Stimulated activated CD4-positive, alpha-beta T cell treated with anti-CD3 and anti-CD28 coated beads, Interleukin-2, amount 100 ng/mL, for 4 hours (primary cell): ENCODE measurements at regions not wholly inside any gene's neighbourhood (a gene's known extent, or its start where the extent isn't known, plus 50 kb on each side); places are given as distances from the start of the nearest gene placed in this dataset.
"Not testable (repeated sequence)": the region's sequence is repeated elsewhere in the genome, so short reads cannot be mapped to it uniquely, and the experiment has no call there.

Experiments
- DNase-seq: peaks from one replicate; pipeline ENCODE4 v3.0.0-alpha.2; 2020; ENCODE audit warnings: low read depth

DNA sequence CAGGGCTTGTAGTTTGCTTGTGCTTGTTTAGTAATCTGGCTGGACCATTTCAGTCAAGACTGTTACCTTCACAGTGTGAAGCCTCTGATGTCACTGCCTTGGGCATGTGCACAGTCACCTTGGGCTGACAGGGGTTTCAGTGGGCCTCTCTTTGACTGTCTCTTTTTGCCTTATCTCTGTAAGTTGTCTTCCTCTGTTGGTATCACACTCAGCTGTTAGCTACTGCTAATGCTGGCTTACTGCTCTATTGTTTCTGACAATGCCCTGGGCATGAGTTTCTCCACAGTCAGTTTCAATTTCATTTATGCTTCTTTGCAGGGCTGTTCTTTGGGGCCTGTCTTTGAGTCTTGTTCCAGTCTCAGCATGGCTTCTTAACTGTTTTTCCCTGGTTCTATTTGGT, 201.9 kb upstream of the SHH start:
- no peak for DNase-seq

DNA sequence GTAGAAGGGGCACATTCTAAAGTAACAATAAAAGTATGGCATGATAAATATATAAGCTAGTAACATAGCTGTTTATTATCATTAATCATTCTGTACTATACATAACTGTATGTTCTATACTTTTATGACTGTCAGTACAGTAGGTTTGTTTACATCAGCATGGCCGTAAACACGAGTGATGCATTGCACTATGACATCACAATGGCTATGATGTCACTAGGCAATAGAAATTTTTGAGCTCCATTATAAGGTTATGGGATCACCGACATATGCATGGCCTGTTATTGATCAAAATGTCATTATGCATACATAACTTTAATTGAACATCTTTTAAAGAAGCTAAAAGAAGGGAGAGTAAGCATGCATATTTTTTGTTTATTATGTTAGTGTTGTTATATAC, 200.1 kb upstream of the SHH start:
- no peak for DNase-seq

DNA sequence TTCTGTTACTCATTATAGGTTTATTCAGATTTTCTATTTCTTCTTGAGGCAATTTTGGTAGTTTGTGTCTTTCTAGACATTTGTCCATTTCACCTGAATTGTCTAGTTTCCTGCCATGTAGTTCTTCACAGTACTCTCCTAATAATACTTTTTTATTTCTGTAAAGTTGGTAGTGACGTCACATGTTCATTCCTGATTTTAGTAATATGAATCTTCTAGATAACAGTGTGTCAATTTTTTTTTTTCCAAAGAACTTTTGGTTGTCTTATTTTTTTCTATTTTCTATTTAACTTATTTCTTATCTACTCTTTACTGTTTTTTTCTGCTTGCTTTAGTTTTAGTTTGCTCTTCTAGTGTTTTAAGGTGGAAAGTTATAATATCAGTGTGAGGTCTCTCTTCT, 197.3 kb upstream of the SHH start:
- DNase-seq: no peak

DNA sequence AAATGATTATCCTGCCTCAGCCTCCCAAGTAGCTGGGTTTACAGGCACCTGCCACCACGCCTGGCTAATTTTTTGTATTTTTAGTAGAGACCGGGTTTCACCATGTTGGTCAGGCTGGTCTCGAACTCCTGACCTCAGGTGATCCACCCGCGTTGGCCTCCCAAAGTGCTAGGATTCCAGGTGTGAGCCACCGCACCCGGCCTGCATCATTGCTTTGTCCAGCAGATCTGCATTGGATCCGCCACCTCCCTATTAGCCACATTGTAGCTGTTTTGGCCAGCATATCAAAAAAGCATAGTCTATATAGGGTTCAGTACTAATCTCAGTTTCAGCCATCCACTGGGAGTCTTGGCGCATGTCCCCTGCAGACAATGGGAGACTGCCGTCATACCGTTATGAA, 194.6 kb upstream of the SHH start:
- DNase-seq: not testable (repeated sequence)

DNA sequence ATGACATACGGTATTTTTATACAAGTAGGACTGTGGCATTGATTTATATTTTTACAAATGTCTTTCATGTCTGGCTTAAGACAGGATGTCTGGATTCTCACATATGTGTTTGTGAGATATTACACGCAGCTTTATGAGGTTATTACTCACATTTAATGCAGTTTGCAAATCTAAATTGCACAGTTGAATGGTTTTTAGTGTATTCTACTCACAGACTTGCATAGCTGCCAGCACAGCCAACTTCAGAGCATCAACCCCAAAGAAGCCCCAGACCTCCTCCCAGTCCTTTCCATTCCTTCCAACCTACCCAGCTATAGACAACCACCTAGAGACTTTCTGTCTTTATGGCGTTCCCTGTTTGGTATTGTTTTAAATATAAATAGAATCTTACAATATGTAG, 193.8 kb upstream of the SHH start:
- no peak for DNase-seq

DNA sequence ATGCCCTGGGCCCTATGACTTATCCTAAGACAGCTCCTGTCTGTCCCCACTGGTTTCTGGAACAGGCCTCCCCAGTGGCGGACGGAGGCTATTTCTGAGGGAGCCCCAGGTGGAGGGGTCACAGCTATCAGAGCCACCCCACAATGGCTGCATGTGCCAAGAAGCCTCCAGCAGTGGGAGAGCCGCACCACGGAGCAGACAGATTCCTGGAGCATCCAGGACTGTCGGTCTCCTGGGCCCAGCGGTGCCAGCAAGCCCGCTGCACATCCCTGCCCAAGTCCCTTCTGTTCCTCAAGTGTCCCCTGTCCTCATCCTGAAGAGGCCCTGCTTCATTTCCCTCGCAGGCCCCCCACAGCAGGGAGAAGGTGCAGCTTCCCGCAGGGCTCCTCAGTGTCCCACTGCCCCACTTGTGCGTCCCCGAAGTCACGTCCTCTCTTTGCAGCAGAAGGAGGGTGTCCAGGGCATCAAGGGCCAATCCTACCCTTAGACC, 193.0 kb upstream of the SHH start:
- DNase-seq: no peak

DNA sequence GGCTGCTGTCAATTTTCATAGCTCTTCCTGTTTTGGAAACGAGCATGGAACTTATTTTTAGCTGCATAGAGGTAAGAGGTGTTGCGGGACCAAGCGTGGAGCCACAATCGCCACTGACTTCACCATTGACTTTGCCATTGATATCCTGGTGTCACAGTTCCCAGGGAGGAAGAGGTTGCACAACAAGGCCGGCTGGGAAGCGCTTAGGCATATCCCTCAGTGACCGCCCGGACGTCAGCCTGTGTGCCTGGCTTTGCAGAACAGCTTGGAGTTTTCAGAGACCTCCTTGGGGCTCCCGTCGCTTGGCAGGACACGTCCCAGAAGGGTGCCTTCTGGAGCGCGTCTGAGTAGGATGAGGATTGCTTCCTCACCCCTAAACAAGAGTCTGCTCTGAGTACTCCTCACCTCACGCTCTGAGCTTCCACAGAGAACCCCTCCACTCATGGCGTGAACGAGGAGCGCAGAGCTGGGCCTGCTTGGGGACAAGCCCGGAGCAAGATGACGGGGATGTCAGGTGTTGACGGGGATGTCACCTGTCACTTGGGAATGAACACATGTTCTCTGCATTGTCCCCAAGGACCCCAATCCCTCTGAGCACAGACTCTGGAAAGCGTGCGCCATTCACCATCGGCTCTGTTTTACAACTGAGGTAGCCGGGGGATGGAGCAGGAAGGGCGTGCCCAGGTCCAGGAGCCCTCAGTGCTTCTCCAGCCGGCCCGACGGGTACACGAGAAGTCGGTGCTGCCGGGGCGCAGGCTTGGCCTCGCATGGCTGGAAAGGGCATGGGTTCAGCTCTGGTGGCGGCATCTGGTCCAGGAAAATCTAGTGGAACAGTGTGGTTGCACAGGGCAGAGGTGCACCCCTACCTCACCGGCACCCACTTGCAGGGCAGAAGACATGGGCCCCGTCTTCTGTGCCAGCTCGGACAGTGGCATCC, 192.3 kb upstream of the SHH start:
- no peak for DNase-seq

DNA sequence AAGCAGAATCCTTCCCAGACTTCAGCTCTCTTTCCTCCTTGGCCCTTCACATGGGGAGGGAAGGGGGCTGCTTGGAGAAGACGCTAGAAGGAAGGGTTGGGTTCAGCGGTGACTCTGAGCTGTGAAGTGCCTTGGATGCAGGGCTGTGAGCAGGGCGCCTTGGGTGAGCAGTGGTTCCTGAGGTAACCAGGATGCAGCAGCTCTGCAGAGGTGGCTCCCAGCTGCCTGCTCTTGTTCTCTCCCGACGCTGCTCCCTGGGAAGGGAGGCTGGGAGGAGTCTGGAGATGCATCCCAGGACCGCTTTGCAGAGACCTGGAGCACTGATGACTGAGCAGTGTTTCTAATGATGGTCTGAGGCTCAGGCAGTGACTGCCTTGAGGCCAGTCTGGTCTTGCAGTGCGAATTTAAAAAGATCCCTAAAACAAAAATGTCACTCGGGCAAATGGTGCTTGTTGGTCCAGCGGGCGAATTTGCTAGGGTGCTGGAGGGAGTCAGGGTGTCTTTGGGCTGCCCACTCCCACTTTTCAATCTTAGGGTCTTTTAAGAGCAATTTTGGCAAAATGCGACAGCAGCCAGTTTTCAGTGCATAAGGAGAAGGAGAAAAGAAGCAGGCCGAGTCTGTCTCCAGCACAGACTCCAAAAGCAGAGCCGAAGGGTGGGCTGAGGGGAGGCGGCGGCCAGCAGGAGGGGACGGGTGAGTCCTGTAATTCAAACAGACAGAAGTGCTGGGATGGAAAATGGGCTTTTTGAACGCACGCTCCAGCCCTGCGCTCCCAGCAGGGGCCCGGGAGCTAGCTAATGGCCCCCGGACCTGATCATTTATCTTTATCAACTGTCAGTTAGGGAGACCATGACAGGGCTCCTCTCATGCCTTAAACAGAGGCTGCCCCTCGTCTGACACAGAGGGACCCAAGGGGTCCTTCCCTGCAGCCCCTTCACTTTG, 191.2 kb upstream of the SHH start:
- DNase-seq: no peak

DNA sequence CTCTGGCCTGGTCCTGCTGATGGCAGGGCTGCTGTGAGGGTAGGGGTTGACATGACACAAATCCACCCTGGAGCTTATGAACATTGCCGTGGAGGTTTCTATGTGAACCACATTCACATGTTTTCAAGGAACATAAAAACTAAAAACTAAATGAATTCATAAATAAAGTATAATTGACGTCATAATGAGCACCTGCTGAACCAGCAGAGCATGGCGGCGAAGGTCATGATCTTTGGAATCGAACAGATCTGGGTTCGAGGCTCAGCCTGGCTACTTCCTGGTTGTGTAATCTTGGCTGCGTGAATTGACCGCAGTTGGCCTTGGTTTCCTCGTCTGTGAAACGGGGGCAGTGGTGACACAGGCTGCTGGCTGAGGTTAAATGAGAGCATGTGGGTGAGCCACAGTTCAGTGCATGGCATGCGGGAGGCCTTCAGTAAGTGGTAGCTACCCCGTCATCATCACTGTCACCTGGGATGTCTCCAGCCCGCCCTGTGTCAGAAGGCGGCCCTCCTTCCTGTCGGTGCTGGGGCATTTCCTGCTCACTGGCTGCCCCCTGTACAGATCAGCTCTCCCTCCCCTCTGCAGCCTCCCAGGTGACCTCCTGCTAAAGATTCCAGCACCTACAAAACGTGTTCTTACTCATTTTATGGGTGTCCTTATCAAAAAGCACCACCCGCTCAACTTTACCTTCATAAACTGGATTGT, 190.3 kb upstream of the SHH start:
- no peak for DNase-seq

DNA sequence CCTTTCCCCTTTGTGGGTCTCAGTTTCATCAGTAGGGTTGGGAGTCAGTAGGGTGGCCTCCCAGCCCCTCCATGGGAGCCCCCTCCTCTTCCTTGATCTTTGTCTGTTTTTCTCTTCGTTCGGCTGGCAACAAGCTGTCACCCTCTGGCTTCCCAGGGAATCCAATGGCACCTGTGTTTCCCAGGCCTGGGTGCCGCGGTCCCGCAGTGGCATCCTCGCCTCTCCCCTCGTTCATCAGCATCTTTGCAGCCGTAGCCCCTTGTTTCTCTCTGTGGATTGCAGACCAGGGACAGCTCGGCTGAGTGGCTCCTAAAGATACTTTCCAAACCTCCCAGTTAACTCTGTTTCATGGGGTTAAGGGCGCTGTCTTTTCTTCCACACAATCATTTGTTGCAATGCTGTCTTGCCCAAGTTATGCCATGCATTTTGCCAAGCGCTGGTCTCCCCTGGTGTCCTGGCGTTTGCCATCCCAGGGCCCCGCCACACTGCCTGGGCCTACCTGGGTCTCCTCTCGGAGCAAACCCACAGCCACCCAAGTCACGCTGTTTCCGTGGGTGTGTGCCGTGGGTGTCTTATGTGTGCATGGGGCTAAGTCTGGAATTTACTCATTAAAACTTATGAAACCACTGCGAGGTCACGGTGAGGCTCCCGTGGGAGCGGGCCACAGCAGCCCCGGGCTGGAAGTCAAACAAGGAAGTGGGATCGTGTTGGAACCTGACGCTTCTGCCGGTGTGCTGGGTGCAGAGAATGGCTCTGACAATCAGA, 189.4 kb upstream of the SHH start:
- no peak for DNase-seq

DNA sequence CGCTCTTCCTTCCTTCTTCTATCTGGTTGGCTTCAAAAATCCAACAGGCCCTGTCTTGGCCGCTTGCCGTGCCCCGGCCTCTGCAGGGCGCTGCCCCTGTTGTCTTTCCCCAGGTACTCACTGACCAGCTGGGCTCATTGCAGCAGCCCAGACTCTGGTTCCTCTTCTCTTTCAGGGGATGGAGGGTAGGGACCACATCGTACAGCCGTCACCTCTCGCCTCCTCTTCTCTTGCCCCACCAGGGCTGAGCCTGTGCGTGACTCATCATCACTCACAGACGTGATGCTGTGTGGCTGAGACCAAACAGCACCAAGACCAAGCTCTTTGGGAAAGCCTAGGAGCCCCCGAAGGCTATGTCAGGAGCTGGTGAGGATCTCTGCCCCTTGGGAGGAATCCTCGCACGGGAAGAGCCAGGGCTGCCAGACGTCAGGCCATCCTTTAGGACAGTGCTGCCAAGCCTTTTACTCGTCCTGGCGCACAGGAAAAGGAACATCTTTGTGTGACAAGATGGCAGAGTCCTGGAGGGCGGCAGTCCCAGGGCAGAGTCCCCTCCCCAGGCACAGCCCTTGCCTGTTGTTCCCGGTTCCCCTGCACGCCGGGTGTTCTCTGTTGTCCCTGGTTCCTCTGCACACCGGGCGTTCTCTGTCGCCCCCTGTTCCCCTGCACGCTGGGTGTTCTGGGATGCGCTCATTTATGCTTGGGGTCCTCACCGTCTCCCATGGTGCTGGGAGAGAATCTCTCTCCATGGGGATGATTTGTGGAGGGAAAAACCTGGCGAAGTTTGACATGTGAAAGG, 188.5 kb upstream of the SHH start:
- DNase-seq: no peak

DNA sequence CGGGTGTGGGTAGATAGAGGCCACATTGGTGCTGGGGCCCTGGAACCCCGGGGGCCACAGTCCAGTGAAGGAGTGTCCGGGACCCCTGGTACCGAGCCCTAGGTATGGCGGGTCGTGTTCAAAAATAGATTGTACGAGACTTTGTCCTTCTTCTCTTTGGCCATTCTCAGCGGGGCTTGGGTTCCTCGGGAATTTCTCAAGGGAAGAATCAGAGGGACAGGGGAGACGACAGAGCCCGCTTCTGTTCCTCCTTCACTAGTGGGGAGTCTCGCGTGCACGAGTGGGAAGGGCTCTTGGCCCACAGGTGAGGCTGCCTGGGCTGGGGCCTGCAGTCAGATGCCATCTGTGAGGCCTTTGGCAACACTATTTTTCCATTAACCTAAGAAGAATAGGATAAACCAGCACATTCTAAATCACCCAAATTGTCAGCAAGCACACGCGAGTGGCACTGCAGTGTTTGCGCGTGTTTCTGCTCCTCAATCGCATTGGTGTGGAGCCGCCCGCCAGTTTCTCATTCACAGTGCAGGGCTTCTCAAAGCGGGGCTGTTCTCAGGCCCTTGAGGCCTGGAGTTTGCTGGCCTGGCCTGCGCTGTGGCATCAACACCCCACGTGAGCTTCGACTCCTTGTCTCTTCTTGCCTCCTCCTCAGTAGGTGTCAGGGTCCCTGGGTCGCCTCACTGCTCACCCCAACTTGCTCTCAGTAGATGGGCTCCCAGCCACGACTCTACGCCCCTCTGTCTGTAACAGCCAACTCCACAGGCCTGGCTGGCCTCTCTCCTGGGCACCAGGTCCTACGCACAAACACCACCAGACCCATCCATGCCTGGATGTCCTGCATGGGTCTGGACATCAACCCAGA, 187.6 kb upstream of the SHH start:
- DNase-seq: no peak

DNA sequence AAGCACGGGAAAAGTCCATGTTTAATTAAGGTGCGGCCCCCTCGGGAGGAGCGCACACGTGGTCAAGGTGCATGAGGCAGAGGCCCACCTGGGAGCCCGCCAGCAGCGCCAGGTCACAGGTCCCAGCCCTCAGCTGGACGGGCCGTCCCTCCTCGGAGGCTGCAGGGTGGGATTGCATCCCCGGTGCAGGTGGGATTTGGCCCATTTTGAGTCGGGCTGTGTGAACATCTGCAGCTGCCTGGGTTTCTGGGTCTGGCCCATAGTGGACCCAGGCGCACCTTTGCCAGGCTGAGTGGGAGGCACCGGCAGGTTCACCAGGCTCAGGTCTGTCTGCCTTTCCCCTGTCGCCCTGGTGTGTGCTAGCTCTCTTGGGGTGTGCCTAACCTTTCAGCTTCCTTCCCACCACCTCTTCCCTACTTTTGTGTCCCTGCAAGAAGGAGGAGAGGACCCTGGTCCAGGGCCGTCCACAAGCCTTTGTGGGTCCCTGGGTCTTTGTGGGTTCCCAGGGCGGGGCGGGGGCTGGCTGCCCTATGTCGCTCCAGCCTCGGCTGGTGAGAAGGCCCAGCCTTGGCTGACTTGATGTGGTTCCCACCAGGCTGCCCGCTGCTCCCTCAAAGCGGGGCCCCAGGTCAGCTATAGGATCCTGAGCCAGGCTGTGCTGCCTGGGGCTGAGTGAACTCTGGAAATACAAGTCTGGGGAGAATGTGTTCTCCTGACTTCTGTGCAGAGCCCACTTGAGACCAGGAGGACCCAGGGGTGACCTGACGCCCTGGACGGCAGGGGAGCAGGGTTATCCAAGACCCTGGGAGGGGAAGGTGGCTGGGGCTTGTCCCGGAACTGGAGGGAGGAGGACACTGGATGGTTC, 186.7 kb upstream of the SHH start:
- no peak for DNase-seq

DNA sequence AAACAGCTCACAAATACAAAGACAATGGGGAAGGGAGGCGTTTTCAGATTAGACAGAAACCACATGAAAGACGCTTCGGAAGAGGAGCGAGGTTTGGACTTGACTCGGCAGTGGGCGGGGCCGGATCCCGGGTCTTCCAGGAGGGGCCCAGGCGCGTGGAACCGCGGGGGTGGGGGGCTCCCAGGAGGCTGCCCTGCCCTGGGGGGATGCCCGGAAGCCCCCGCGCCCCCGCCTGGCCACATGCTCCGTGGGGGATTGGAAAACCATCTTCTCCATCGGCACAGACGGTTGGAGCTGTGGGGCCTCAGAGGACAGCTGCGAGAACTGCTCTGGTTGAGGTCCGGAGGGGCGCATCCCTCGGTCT, 186.0 kb upstream of the SHH start:
- DNase-seq: no peak

DNA sequence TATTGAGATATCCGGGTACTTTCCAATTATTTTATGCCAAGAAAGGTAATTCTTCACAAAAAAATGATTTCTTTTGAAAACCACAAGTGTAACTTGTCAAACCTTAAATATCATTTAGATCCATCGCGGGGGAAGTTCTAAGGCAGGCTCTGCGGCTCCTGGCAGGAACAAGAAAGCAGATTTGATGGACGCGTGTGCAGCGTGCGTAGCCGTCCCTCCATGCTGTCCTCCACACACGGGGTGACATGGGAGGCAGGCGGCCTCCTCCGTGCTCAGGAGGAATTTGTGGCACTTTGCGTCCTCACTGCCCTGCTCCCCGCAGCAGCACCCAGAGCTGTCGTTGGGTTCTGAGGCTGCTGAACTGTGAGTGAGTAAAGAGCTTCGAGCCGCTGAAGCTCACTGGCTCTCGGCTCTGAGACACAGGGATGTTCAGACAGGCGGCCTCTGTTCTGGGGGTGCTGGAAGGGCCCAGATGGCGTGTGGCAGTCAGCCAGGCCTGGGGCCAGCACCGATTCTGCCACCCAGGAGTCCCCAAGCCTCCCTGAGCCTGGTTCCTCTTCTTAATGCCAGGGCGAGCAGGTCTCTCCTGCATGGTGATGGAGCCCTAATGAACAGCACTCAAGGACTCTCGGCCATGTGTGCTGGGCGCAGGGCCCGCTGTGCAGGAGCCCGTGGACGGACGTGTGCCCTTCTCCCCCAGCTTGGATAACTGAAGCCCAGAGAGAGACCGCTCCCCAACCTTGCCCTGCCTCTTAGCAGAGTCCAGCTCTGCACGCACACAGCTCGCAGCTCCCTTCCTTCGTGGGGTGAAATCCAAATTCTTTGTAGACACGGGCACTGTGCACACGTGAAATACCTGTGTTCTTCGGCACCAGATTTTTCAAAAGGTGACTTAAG, 185.4 kb upstream of the SHH start:
- no peak for DNase-seq

DNA sequence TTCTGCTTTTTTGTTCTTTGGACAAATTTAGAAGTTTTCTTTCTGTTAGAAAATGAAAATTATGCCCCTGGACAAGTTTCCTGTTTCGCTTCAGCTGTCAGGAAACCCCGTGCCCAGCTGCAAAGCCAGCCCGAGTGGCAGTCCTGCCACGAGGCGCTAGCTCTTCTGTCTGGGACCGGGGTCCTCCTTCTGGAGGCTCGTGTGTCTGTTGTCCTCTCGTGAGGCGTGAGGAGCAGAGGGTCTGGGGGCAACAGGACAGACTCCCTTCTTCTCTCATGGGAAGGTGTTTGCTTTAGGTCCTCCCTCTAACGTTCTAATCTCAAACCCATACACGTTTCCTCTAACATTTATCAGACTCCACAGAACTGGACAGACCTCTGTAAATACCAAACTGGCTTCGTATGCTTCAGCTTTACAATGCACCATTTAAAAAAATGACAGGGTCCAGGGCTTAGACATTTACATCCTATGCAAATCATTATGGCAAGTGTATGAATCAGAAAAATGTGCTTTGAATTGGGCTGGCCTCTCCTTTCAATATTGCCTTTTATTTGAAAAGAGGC, 184.5 kb upstream of the SHH start:
- no peak for DNase-seq

DNA sequence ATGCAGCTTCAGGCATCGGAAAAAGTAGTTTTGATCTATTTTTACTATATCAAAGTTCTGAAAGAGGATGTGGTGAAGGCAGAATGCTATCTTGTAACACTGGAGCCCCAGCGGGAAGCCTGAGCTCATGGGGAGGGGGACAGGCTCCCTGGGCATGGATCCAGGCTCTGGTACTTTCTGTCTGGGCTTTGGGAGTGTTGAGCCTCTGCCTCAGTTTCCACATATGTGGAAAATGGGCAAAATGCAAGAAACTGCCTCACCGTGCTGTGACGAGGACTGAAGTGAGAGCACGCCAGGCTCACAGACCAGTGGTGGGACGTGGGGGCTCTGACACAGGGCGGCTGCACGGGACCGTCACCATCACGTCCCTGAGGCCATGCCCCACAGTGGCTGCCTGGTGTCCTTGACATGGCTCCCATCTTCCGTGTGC, 182.9 kb upstream of the SHH start:
- no peak for DNase-seq
